ENCODE measurements at regions not wholly inside any gene's neighbourhood (a gene's known extent, or its start where the extent isn't known, plus 50 kb on each side); places are given as distances from the start of the nearest gene placed in this dataset.

DNA sequence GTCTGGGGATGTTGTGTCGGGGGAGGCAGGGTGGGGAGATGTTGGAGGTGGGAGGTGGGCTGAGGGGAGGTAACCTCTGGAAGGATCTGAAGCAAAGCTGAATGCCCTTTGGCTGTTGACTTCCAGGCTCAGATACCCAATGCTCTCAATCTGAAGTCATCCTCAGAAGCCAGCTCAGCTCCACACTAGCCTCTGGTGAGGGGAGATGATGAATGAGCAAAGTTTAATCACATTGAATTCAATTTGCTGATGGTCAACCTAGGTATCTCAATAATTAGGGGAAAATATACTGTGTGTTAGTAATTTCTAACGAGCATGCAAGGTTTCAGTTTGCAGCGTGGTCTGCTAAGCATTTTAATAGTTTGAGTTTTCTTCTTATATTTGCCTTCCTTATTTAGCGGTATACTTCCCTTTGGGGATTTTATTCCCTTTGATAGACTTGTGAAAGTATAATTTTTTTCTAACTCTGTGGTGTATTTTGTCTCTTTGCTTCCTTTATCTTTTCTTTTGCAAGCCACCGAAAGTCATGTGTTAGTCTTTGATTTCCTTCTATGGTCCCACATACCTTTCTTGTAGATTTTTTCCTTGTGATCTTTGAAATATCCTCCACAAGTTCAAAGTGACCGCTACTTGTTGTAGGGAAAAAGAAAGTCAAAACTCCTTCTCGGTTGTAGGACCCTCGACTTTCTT lies 146.3 kb upstream of the LEF1 start:
- Histone ChIP-seq H3K27me3 (no peaks in the 10 kb centered on the region), H4K20me1 (no peaks in the 10 kb centered on the region), H3K4me3 (no peak overlapping the region), H3K36me3 (no peaks in the 10 kb centered on the region), H3K9me3 (replicated peaks in 1 of 11) (peaks cover 0 to 20% (median 11%) of the 10 kb centered on the region in 11 experiments; a peak in 14 of 22 replicates), H3K4me2 (peak overlapping the region; percentile 11 to 54 (median 34); a peak in 19 of 22 replicates), H3K9ac (no peak overlapping the region), H3K27ac (no peak overlapping the region), H3K4me1 (peaks cover 0 to 16% (median 12%) of the 10 kb centered on the region in 10 experiments; a peak in 14 of 20 replicates)
- TF ChIP-seq Cebpa-rat (IDR thresholded peaks at IDR 0.05), result no peak

DNA sequence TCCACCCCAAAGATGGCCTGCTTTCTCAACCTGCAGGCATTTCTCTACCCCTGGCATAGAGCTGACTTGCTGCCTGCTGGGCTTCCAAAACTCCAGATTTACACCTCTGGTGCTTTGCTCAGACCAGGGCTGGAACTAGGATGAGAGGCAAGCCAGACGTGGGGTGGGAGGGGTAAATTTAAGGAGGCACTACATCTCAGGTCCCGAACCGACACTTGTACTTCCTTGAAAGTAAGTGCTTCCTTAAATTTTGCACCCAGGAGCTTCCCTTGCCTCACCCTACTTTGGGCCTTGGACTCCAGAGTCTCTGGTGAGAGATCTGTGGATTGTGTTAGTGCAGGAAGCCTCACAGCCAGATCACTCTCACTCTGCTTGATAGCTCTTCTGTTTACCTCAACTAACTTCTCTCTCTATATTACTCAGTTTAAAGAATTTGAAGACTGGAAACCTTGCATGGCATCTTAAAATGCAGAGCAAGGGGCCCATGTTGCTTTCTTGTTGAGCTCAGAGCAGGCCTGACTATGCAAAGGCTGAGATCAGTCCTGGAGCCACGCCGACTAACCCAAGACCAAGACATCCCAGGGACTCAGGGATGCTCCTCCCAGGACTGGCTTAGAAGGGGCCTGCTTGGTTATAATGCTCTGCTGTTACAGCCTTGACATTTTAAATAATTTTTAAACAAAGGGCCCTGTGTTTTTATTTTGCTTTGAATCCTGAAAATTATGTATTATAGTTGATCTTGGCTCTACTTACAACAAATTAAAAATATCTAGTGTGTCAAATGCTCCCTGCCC lies 145.0 kb upstream of the LEF1 start:
- Histone ChIP-seq H3K4me3 (no peak overlapping the region), H3K4me1 (peaks cover 0 to 12% (median 11%) of the 10 kb centered on the region in 10 experiments; a peak in 10 of 20 replicates), H3K4me2 (no peak overlapping the region), H3K27me3 (no peaks in the 10 kb centered on the region), H3K27ac (no peak overlapping the region), H3K36me3 (no peaks in the 10 kb centered on the region), H3K9me3 (replicated peaks in 1 of 11) (peaks cover 0 to 26% (median 14%) of the 10 kb centered on the region in 11 experiments; a peak in 14 of 22 replicates), H4K20me1 (no peaks in the 10 kb centered on the region), H3K9ac (no peak overlapping the region)
- TF ChIP-seq Cebpa-rat (IDR thresholded peaks at IDR 0.05), result no peak

DNA sequence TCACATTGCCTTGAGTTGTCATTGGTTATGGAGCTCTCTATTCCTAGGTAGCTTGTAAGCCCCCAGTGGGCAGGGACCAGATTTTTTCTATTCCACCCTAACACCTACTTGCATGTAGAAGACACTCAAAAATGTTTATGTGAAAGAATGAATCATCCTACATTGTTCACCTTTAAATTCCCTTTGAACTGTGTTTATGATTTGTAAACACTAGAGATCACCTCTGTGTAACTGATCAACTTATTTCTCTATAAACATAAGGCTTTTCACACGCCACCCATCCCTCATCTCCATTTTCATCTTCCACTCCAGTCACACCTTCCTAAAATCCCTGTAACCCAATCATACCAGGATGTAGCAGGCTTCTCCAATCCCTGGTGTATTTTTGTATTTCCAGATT lies 142.6 kb upstream of the LEF1 start:
- Histone ChIP-seq H4K20me1 (no peaks in the 10 kb centered on the region), H3K36me3 (no peaks in the 10 kb centered on the region), H3K27ac (no peak overlapping the region), H3K4me1 (peaks cover 0 to 12% (median 11%) of the 10 kb centered on the region in 10 experiments; a peak in 10 of 20 replicates), H3K9me3 (replicated peaks in 1 of 11) (peaks cover 0 to 26% (median 14%) of the 10 kb centered on the region in 11 experiments; a peak in 14 of 22 replicates), H3K4me2 (no peak overlapping the region), H3K27me3 (no peaks in the 10 kb centered on the region), H3K9ac (no peak overlapping the region), H3K4me3 (no peak overlapping the region)
- no peak for TF ChIP-seq Cebpa-rat (IDR thresholded peaks at IDR 0.05)

DNA sequence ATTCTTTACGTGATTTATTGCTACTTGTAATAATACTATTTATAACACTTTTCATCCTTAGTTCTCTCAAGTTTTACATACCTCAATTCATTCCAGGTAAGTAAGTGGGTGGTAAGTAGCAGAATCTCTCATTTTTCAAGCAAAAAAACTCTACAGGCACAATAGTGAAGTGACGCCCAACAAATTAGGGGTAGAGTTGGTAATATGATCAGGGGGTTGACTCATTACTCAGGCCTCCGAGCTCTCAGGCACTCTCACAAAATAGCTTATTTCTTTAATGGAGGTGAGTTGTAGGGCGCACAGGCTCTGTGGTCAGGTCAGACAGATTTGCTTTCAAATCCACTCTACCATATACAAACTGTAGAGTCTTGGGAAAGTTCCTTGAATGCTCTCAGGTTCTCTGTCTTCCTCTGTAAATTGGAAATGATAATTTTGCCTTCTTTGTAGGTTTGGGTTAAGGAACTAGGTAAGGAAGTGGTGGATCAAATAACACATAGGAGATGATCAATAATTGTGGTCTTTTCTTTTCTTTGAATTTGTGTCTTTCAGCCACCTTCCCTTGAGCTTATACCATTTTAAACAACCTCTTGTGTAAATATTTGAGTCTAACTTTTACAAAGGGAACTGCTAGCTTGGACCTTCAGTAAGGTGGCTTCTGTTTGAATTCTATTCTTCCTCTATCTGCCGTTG lies 134.9 kb upstream of the LEF1 start:
- H4K20me1 ChIP-seq, result no peaks in the 10 kb centered on the region
- TF ChIP-seq Cebpa-rat (IDR thresholded peaks at IDR 0.05), result no peak
- H3K36me3 ChIP-seq, result no peaks in the 10 kb centered on the region
- no peak overlapping the region for H3K9ac ChIP-seq
- H3K4me1 ChIP-seq, result peaks cover 8 to 25% (median 22%) of the 10 kb centered on the region in 10 experiments
- peaks cover 0 to 10% (median 0%) of the 10 kb centered on the region in 11 experiments; a peak in 2 of 22 replicates for H3K9me3 ChIP-seq (replicated peaks in 1 of 11)
- H3K27ac ChIP-seq, result no peak overlapping the region
- no peak overlapping the region for H3K4me3 ChIP-seq
- no peak overlapping the region for H3K4me2 ChIP-seq
- no peaks in the 10 kb centered on the region for H3K27me3 ChIP-seq

DNA sequence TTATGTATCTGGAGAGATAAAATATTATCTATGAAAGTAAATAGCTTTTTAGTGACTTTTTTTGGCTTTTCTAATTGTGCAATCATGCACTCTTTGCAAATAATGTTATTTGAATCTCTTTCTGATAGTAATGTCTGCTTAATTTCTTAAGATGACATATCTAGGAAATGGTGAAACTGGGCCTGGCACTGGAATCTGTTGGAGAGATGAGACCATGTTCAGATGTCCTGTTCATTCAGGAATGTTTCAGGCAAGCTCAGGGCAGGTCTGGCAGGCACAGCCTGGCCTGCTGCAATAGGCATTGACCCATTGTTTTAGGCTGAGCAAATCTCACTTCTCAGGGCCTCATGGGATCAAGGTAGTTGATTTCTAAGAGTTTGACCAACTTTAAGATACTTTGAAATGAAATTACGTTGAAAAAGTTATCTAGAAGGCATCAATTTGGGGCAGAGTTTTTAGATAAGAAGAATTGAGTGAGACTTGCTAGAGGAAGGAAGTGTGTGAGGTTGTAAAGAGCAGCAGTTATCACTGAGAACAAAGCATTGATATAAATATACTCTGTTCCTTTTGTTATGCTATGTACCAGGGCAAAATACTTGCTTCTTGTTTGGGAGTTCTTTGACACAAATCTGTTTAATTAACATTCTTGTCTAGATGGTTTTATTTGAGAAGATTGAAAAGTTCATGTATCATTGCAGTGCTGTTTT lies 133.0 kb upstream of the LEF1 start:
- no peaks in the 10 kb centered on the region for H4K20me1 ChIP-seq
- H3K27me3 ChIP-seq, result no peaks in the 10 kb centered on the region
- H3K9ac ChIP-seq, result no peak overlapping the region
- H3K4me2 ChIP-seq, result peak overlapping the region in 8 of 11 experiments; percentile 10 to 63 (median 33); a peak in 15 of 22 replicates
- no peak overlapping the region for H3K27ac ChIP-seq
- no peaks in the 10 kb centered on the region for H3K36me3 ChIP-seq
- no peak overlapping the region for H3K4me3 ChIP-seq
- TF ChIP-seq Cebpa-rat (IDR thresholded peaks at IDR 0.05), result no peak
- H3K4me1 ChIP-seq, result peaks cover 8 to 25% (median 22%) of the 10 kb centered on the region in 10 experiments
- H3K9me3 ChIP-seq (replicated peaks in 1 of 11), result peaks cover 0 to 13% (median 0%) of the 10 kb centered on the region in 11 experiments; a peak in 2 of 22 replicates

DNA sequence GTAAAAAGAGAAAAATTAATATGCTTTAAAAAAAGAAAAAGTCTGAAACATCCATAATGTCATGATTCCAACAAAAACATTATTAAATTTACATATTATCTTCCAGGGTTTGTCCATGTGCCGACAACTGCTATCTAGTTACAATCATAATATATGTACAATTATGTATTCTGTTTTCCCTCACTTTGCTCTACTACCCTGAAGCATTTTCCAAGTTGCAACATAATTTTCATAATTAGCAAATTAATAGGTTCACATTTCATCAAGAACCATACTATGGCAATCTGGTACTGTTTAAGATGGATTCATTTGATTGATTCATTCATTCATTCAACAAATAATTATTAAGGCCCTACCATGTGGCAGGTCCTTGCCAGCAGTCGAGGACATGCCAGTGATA lies 128.9 kb upstream of the LEF1 start:
- Histone ChIP-seq H3K27ac (no peak overlapping the region), H3K4me2 (no peak overlapping the region), H3K27me3 (no peaks in the 10 kb centered on the region), H3K4me3 (no peak overlapping the region), H4K20me1 (no peaks in the 10 kb centered on the region), H3K9ac (no peak overlapping the region), H3K4me1 (peaks cover 0 to 13% (median 10%) of the 10 kb centered on the region in 10 experiments; a peak in 13 of 20 replicates), H3K9me3 (replicated peaks in 1 of 11) (peaks cover 0 to 15% (median 0%) of the 10 kb centered on the region in 11 experiments; a peak in 2 of 22 replicates), H3K36me3 (no peaks in the 10 kb centered on the region)
- TF ChIP-seq Cebpa-rat (IDR thresholded peaks at IDR 0.05), result no peak

DNA sequence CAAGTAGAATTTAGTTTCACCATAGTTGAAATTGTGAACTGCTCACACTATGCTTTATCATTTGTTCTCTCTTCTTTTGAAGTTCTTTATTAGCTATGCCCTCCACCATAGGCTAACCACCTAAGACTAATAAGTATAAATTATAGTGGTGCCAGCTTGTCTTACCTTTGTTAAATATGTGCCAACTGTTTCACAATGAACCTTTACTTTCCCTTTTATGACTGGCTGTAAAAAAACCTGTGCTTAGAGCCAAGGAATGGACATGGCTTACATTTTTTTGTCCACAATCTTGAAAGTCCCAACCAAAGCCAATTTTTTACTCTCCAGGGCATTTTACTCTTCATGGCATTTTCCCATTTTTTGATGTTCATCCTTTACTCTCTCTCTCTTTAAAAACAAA lies 123.5 kb upstream of the LEF1 start:
- Histone ChIP-seq H3K9ac (no peak overlapping the region), H3K36me3 (no peaks in the 10 kb centered on the region), H3K4me3 (no peak overlapping the region), H3K4me1 (no peaks in the 10 kb centered on the region), H3K27ac (no peak overlapping the region), H3K4me2 (no peak overlapping the region), H3K27me3 (no peaks in the 10 kb centered on the region), H3K9me3 (replicated peaks in 1 of 11) (0 out of 22 replicates have a peak, but pooled peaks cover 0 to 5% (median 0%) of the 10 kb centered on the region in 11 experiments), H4K20me1 (no peaks in the 10 kb centered on the region)
- TF ChIP-seq Cebpa-rat (IDR thresholded peaks at IDR 0.05), result no peak

DNA sequence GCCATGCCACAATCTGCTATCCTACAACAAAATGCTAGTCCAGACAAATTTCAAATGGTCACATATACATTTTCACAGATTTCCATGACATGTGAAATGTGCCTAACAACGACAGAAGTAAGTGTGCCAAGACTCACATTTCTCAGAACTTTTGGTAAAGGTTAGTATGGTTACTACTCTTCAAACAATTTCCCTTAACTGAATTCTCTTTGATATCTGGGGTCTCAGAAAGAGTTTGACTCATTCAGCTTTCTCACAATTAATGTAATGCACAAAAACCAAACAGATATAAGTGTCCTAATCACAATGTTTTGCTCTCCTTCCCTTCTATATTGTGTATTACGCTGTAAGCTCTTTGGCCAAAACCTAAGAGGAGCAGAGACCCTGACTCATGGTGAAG lies 122.4 kb upstream of the LEF1 start:
- no peak overlapping the region for H3K4me3 ChIP-seq
- no peaks in the 10 kb centered on the region for H4K20me1 ChIP-seq
- no peaks in the 10 kb centered on the region for H3K4me1 ChIP-seq
- H3K4me2 ChIP-seq, result no peak overlapping the region
- no peaks in the 10 kb centered on the region for H3K36me3 ChIP-seq
- H3K9ac ChIP-seq, result no peak overlapping the region
- H3K27me3 ChIP-seq, result no peaks in the 10 kb centered on the region
- H3K27ac ChIP-seq, result no peak overlapping the region
- TF ChIP-seq Cebpa-rat (IDR thresholded peaks at IDR 0.05), result no peak
- 0 out of 22 replicates have a peak, but pooled peaks cover 0 to 4% (median 0%) of the 10 kb centered on the region in 11 experiments for H3K9me3 ChIP-seq (replicated peaks in 1 of 11)
